Astrocyte of the spinal cord (primary cell): ENCODE measurements at regions not wholly inside any gene's neighbourhood (a gene's known extent, or its start where the extent isn't known, plus 50 kb on each side); places are given as distances from the start of the nearest gene placed in this dataset.
A peak's percentile ranks its signal among the peaks of the same experiment; 100 is the strongest.

Experiments
- DNase-seq: peaks from one replicate; pipeline ENCODE4 v3.0.0; 2011; ENCODE audit warnings: low read depth, low spot score
- H3K4me3 ChIP-seq: 2 replicates; pipeline ENCODE4 v1.5.1; 2011; ENCODE audit warnings: low read depth, mild to moderate bottlenecking, low read length, moderate library complexity
- CTCF ChIP-seq: IDR thresholded peaks from 2 replicates; pipeline ENCODE4 v1.5.1; 2012; ENCODE audit warnings: low read depth, mild to moderate bottlenecking, low read length, inconsistent platforms
- in situ Hi-C: cut with HindIII; loops from 2 replicates; pipeline ENCODE4 v1.10.0; 2017; ENCODE audit warnings: low sequenced_read_pairs

- no peak overlapping the region for H3K4me3 ChIP-seq
- peak; percentile 92 for DNase-seq
- in situ Hi-C loops = no loop called here
- TF ChIP-seq CTCF = no peak
Observed at GRCh38 chr11:19432370-19433061, 191.8 kb upstream of the E2F8 start.

- DNase-seq = no peak
- no peak for TF ChIP-seq CTCF
- H3K4me3 ChIP-seq = no peak overlapping the region
- in situ Hi-C loops = no loop called here
Observed at GRCh38 chr11:19430754-19431398, 190.1 kb upstream of the E2F8 start.

GRCh38 chr11:19430346-19430745 lies 189.6 kb upstream of the E2F8 start:
- DNase-seq = no peak
- no peak overlapping the region for H3K4me3 ChIP-seq
- TF ChIP-seq CTCF = no peak
- in situ Hi-C loops = no loop called here

- in situ Hi-C loops = no loop called here
- DNase-seq = no peak
- no peak overlapping the region for H3K4me3 ChIP-seq
- no peak for TF ChIP-seq CTCF
Observed at GRCh38 chr11:19429108-19429760, 188.5 kb upstream of the E2F8 start.

GRCh38 chr11:19428206-19429002 lies 187.7 kb upstream of the E2F8 start:
- TF ChIP-seq CTCF = no peak
- H3K4me3 ChIP-seq = no peak overlapping the region
- DNase-seq = no peak
- in situ Hi-C loops = no loop called here

- DNase-seq = no peak
- H3K4me3 ChIP-seq = no peak overlapping the region
- no peak for TF ChIP-seq CTCF
- in situ Hi-C loops = no loop called here
Observed at GRCh38 chr11:19426756-19427403, 186.1 kb upstream of the E2F8 start.
